ENCODE measurements at regions not wholly inside any gene's neighbourhood (a gene's known extent, or its start where the extent isn't known, plus 50 kb on each side); places are given as distances from the start of the nearest gene placed in this dataset.
A peak's percentile ranks its signal among the peaks of the same experiment; 100 is the strongest.

DNA sequence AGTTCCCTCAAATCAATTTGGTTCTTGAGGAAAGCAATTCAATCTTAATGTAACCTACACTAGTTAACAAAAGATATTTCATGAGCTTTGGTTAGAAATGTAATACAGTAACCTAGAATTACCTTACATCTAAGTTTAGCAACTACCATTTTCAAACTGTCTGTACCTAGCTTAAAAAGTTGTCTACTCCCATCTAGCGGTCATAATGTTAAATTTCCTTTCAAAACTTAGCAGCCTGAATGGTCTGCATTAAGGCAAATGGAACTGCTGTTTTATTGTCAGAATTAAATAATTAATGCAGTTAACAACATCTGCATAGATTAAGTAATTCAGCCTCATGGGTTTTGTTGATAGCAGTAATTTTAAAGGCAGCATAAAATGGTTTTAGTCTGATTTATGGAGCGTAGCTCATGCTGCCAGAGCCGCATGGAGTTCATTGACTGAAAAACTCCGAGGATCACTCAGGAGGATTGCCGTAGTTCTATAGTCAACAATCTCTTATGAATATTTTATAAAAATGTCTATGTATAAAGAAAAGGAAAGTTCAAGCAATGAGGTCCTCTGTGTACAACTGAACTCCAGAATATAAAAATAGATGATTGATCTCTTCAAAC, 485.4 kb upstream of the MANEA start:
- TF ChIP-seq, protein P1, sequence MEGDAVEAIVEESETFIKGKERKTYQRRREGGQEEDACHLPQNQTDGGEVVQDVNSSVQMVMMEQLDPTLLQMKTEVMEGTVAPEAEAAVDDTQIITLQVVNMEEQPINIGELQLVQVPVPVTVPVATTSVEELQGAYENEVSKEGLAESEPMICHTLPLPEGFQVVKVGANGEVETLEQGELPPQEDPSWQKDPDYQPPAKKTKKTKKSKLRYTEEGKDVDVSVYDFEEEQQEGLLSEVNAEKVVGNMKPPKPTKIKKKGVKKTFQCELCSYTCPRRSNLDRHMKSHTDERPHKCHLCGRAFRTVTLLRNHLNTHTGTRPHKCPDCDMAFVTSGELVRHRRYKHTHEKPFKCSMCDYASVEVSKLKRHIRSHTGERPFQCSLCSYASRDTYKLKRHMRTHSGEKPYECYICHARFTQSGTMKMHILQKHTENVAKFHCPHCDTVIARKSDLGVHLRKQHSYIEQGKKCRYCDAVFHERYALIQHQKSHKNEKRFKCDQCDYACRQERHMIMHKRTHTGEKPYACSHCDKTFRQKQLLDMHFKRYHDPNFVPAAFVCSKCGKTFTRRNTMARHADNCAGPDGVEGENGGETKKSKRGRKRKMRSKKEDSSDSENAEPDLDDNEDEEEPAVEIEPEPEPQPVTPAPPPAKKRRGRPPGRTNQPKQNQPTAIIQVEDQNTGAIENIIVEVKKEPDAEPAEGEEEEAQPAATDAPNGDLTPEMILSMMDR (IDR thresholded peaks at IDR 0.05 in 2 of 3, conservative IDR thresholded peaks at IDR 0.05 in 1 of 3; ENCODE audit: insufficient read depth in 2 of 3, low read depth in 1 of 3, low read length in 3 of 3) = peak in 1 of 3 experiments; percentile 39; a peak in 3 of 6 replicates
- TF ChIP-seq KDM1A (IDR thresholded peaks at IDR 0.05) (no peak), LEF1 (IDR thresholded peaks at IDR 0.05) (no peak), CHD2 (IDR thresholded peaks at IDR 0.05; ENCODE audit: low read depth, low read length) (no peak), TAF1 (IDR thresholded peaks at IDR 0.05; ENCODE audit: control insufficient read depth, extremely low read depth, insufficient read depth, low read length, severe bottlenecking) (no peak), SP1 (CRISPR knock-in tag; IDR thresholded peaks at IDR 0.05) (no peak), ZNF274 (IDR thresholded peaks at IDR 0.05; ENCODE audit: borderline replicate concordance, low read depth, low read length) (no peak)
- TF ChIP-seq, protein P2, sequence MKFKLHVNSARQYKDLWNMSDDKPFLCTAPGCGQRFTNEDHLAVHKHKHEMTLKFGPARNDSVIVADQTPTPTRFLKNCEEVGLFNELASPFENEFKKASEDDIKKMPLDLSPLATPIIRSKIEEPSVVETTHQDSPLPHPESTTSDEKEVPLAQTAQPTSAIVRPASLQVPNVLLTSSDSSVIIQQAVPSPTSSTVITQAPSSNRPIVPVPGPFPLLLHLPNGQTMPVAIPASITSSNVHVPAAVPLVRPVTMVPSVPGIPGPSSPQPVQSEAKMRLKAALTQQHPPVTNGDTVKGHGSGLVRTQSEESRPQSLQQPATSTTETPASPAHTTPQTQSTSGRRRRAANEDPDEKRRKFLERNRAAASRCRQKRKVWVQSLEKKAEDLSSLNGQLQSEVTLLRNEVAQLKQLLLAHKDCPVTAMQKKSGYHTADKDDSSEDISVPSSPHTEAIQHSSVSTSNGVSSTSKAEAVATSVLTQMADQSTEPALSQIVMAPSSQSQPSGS (CRISPR knock-in tag; IDR thresholded peaks at IDR 0.05) = no peak
- TF ChIP-seq, protein P3, sequence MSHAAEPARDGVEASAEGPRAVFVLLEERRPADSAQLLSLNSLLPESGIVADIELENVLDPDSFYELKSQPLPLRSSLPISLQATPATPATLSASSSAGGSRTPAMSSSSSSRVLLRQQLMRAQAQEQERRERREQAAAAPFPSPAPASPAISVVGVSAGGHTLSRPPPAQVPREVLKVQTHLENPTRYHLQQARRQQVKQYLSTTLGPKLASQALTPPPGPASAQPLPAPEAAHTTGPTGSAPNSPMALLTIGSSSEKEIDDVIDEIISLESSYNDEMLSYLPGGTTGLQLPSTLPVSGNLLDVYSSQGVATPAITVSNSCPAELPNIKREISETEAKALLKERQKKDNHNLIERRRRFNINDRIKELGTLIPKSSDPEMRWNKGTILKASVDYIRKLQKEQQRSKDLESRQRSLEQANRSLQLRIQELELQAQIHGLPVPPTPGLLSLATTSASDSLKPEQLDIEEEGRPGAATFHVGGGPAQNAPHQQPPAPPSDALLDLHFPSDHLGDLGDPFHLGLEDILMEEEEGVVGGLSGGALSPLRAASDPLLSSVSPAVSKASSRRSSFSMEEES (CRISPR knock-in tag; IDR thresholded peaks at IDR 0.05) = no peak
